Hematopoietic multipotent progenitor cell (in vitro differentiated cells): ENCODE measurements at regions not wholly inside any gene's neighbourhood (a gene's known extent, or its start where the extent isn't known, plus 50 kb on each side); places are given as distances from the start of the nearest gene placed in this dataset.

Source experiments
- DNase-seq, 3 donors: peaks; one replicate each; pipeline ENCODE4 v3.0.0-alpha.2; 2011 to 2015; ENCODE audit warnings: low read depth in 2 of 3, low spot score in 2 of 3

DNA sequence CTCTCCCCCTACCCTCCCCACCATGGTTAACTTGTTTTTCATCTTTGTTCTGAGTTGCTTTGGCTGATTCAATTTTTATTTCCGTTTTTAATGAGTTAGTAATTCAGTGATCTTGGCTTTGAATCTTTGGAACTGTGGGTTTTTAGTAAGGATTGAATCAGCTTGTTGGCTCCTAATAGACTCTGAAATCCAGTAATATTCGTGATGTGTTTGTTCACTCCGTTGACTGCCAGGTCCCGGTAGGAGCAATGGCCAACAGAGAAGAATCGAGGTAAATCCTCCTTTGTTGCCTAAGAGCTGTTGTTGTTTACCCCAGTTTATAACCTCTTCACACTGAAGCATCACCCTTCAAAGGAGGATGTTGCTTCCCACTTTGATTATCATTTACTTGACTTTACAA is 92.7 kb downstream of the PCSK1 start:
- DNase-seq = no peak

DNA sequence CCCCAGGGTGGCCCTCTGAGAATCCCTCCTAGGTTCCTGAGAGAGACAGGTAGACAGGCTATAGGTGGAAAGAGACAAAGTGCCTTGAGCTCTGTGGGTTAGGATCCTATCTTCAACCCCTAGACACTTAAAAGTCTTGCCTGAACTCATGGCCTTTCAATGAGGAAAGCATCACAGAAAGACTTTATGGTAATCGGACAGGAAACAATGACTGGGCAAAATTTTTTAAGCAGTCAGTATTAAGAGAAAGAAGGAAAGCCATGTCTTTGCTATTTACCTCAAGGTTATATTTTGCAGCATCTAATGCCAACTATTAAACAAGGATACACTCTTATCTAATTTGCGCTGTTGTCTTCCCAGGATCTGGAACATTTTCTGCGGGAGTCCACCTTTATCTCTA is 93.2 kb downstream of the PCSK1 start:
- peak in 1 of 3 donors; percentile 52 for DNase-seq

DNA sequence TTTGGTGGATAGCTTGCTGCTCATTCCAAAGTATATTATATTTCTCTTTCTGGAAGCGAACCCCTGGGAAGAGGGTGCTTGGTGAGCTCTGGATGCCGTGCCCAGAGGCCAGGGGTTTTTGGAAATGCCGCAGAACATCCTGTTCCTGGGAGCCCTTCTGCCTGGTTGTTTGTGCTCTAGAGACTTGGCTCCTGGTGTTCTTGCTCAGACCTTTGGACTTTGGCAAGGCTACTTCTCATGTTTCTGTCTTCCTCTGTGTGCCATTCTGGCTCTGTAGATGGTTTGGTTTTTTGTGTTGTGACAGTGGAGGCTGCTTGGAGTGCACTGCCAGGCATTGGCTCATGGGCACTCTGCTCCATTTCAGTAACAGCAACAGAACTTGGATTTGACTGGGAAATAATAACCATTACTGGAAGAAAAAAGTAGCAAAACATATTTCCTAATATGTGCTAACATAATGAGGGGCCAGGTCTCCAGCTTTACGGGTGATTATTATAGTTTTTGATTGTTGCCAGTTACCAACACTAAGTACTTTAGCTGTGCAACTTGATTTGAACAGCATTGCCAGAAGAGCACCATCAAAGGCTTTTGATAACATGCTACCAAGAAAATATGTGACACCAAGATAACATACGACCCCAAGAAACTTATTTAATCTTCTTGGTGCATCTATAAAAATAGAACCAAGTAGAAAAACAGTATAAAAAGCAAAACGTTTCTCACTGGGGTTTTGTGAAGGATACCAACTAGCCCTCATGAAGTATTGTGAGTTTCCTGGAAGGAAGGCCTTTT is 94.2 kb downstream of the PCSK1 start:
- DNase-seq = no peak

DNA sequence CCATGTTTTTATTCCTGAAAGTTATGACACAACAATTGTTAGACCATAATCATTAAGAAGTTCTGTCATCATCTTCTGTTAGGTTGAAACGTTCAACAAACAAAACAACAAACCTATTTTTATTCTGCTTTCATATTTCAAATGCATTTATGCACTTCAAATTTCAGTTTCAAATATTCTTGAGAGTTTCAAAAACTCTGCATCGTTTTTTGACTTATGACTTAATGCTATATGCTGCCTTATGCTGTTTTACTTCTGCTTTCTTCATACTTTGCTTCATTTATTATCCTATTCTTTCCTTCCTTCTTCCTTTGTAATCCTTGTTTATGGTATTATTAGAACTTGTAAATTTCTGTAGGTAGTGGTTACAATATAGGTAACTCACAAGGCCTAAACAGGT is 95.0 kb downstream of the PCSK1 start:
- DNase-seq = no peak

DNA sequence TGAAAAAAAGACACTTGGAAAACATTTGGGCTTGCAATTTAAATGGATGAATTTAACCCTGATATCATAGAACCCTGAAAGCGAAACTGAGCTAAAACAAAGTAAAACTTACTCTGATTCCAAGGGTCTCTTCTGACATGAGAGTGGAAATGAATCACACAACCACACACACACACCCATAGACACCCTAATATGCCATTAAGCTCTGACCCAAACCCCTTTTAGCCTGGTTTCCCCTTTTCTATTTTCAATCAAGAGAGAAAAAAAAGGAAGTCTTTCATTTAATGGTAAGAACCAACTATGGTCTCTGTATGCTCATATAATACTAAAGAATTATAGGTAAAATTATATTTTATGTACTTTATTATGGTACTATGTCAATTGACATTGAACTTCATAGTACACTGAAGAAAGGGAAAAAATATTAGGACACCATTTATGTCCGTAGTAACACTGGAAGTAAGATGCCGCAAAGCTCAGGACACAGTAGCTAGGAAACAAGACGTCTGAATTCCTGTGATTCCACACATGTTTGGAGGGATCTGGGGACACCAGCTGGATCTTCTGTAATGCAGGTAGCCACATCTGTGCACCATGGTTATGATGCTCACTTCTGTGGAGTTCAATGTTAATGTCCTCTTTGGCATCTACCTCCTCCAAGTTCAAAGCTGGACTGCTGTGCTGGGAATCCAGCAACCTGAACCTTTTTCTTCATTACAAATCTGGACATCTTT is 95.8 kb downstream of the PCSK1 start:
- peak in 1 of 3 donors; percentile 24 for DNase-seq

DNA sequence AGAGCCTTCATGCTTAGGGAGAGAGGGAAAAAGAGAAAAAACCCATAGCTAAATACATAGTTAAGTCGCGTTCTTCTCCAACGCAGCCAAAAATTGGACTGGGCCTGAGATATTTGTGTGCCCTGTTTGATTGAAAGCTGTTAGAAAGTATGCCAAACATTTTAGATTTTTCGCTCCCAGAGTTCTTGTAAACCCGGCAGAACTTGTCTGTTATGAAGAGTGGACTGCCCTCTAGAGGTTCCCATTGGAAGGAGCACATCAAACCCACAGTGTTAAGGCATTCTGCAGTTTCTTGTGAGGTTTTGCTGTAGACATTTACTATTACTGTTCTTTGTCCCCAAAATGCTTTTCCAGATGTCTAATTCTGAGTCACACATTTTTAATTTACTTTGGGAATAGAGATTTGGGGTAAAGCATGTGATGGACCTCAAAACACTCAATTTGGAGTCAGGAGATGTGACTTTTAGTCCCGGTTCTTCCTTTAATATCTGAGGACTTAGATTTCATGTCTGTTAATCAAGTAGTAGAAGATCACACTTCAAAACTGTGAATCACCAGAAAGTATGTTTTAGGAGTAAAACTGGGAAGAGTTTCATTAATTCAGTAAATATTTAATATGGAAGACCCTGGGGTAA is 96.6 kb downstream of the PCSK1 start:
- DNase-seq = peak; percentile 32 to 88 (median 73)

DNA sequence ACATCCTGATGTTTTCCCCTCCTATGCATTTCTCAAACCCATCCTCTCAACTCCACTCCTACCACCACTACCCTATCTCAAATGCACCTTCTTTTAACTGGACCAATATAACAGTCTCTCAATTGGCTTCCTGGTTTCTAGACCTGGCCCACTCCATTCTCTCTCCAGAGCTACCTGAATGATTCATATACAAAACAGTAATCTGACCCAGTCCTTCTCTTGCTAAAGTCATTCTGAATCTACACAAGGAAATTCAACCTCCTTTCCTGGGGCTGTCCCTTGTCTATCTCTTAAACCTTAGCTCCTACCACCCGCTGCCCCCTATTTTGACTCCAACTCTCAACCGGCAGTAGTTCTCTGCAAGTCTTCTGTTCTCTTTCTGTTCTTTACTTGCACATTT is 97.2 kb downstream of the PCSK1 start:
- DNase-seq = no peak

DNA sequence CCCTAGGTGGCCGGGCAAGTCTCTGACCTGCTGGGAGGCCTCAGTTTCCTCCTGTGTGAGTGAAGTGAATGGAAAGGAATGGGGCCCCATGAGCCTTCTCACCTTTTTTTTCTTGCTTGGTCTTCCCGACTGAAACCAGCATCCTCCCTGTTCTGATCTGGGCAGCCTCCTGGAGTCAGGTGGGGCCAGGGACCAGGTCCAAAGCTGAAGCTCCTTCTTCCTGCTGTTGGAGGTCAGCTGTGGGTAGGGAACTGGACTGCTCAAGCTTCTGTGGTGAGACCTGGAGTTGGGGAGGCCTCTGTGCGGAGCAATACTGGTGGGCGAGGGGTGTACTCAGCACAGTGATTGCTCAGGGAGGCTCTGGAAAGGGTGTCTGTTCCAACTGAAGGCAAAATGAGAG is 99.7 kb downstream of the PCSK1 start:
- DNase-seq = no peak

DNA sequence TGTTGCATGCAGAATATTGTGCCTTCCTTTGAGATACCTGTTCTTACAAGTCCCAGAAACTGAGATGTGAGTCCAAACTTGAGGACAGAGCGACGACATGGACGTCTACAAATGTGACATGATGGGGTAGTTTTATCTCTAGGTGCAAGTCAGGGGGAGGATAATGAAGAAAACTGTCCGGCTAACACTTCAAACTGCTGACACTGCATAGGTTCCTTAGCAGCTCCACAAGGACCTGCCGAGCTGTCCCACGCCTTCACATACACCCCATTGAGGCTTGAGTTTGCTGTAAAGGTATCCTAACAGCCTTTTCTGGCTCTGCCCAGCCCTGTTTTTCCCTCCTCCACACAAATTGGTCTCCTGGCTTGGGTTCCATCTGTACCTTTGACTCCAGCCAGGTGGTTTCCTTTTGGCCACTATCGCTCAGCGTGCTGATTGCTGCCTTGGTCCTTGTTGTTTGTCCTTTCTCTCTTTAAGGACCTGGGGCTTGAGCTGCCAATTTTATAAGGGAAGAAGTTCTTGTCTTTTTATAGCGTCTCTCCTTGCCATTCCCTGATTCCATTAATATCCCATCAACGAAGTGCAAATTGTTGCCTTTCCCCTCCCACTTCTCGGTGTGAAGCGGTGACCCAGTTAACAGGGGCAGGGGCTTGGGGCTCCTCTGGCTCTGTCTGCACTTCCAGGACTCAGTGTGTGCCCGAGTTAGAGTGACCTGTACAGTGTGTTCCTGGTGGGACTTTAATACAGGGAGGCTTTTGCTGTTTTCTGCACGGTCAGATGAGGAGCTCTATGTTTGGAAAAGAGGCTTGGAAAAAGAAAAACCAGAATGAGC is 100.3 kb downstream of the PCSK1 start:
- no peak for DNase-seq

DNA sequence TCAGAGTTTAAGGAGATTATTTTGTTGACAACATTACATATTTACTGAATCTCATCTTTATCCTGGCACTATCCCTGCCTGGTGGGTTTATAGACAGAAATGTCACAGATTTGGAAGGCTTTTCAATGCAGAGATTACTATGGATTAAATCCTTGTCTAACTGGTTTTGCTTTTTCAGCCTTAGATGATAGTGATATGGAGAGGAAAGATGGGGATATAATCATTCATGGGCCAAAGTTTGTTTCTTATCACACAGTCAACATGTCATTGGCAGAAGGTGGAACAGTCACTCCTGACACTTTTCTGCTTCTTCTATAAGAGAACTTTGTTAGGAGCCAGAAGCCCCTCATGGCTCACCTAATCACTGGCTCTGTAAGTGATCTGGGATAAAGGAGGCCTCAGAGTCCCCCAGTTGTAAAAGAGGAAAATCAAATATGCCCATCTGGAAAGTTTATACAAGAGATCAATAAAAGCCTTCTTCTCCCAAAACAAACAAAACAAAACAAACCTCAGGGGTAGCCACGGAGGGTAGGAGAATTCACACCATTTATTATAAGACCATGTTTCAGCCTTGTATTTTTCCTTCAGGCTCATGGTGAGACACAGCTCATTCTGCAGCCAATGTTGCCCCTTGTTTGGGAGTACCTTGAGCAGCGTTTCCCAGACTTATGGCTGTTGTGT is 101.2 kb downstream of the PCSK1 start:
- no peak for DNase-seq

DNA sequence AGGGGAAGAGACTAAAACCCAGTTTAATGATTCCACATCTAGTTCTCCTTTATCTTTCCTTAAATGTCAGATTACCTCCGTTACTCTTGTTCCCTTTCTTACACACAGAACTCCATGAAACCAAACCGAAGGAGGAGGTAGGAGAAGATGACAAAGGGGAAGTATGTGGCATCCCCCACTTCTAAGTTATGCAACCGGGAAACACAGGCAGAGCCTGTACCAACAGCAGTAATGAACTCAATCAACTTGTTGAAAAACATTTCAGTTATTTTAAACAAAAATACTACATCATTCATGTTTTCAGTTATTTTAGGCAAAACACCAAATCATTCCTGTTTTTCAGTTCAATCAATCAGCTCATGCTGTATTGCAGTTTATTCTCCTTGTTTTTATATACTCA is 101.8 kb downstream of the PCSK1 start:
- peak in 1 of 3 donors; percentile 36 for DNase-seq

DNA sequence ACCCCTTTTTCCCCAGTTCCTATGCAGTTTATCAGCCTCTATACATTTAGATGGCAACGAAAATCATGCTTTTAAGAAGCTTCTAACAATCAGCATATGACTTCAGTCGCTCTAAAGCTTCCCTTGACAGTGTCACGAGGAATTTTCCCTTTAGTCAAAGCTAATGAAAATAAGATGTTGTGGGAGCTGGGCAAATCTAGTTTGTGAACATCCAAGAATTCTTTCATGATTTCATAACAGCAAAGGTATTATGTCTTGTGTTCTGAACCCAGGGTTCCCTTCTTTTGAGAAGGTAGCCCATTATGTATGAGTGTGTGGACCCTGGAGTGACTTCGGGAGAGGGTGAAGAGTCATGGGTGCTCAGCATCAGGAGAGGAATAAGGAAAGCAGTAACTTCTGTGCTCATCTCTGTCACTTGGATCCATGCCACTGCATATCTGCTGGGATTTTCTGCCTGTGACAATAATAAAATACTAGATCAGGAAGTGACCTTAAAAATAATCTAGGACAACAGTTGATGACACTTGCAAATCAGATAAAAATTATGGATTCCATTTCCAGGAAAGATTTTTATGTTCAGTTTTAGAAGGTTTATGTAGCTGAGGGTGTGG is 102.4 kb downstream of the PCSK1 start:
- no peak for DNase-seq

DNA sequence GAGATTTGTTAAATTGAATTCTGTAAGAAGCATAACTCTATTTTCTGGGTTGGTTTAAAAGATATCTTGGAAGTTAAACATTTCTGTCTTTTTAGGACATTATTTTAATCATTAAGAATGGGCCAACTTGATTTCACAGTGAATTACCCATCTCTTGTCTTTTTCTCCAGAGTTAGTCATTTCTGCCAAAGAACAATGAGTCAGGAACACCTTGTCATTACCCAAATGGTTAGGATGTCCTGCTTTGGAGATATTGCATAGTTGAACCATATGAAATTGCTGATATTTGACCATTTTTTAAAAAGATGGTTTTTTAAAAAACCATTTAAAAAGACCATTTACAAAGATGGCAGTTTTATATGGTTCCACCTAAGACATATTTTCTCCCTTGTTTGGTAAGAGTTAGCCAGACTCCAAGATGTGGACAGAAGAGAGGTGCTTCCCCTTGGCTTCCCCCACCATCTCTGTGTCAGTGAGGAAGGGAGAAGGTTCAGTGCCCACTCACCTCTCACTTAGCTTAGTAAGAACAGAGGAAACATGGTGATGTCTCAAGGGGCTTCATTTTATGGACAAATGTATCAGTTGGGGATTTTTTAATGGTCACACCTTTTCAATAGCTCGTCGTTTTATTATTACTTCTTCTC is 103.0 kb downstream of the PCSK1 start:
- DNase-seq = no peak

DNA sequence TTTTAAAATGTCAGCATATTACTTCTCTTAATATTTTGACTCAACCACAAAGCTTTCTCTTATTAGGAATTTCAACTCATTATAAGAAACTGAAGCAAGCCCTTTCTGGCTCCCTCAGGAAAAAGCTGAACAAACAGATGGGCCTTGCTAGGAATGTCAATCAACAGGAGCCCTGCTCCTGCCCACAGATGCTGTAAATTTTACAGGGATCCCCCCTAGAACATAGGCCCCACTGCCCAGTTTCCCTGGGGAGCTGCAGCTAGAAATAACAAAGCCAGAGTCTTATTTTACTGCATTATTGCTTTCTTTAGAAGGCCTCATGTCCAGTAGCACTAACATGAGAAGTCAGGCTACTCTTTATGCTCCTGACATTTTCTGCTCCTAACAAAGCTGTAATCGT is 103.8 kb downstream of the PCSK1 start:
- no peak for DNase-seq

DNA sequence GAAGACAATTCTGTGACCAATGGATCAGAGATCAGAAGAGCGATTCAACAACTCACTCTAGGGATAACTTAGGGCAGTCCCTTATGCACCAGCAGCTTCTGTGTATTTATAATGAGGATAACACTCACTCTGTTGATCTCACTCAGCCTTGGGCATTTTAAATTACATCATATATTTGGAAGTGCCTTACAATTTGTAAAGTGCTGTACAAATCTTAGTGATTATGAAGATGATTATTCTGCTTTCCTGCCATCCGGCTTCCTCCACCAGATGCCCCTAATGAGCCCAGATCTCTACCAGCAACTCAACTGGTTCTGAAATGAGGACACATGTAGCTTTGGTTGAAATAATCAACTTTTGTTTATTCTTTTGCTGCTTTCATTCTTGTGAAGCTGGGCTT is 105.3 kb downstream of the PCSK1 start:
- DNase-seq = no peak

DNA sequence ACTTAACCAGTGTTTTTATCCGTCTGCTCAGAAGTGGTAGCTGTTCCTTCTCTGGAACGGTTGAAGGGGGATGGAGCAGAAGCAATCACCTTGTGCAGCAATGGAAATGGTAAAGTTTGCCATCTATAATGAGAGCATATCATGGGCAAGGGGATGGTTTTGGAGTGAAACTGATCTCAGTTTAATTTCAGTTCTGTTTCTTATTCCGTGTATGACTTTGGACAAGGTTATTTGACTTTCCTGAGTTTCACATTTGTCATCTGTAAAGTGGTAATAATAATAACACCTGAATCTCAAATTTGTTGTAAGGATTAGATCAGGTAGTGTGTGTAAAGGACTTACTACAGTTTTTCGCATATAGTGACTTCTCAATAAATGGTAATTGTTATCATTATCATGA is 106.1 kb downstream of the PCSK1 start:
- DNase-seq = no peak

DNA sequence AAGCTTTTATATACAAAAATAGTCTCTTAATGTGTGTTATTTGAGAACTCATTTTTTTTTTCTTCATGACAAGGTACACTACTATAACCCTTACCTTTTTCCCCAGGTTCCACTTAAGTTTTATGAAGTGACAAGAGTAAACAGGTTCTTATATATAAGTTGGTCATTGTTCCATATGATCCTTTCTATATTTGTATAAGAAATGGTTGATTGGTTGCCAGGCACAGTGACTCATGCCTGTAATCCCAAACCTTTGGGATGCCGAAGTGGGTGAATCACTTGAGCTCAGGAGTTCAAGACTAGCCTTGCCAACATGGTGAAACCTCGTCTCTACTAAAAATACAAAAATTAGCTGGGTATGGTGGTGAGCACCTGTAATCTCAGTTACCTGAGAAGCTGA is 108.3 kb downstream of the PCSK1 start:
- no peak for DNase-seq

DNA sequence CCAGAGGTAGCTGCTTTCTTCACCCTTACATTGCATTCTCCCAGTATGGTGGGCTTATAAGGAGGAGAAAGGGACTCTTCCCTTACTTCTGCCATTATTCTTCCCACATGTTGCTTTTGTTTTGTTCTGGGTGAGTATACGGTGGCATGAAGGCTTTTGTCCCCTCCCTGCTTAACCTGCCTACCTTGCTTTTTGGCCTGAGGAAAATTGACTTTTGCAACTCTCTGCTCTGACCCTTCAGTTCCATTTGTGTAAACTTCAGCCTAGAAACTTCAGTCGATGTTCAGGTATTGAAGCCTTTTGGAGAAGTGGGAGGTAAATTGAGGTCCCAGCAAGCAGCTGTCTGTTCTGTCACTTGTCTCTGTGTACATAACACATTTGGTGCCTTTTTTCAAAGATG is 110.2 kb downstream of the PCSK1 start:
- no peak for DNase-seq

DNA sequence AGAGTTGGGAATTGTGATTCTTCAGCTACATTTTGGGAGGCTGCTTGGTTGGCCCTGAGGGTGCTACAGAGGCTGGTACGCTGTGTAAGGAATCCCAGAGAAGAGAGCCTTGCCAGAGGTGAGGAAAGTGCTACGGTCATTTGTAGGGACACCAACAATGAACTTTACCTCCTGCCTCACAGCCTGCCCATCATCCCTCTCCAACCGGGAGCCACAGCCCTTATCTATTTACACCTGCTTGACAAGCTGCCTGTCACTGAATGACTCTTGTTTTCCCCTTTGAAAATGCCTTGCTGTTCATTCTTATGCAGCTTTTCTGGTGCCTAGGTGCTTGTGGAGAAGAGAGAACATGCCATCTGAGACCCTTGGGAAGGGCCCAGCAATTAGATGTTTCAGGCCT is 110.8 kb downstream of the PCSK1 start:
- DNase-seq = no peak

DNA sequence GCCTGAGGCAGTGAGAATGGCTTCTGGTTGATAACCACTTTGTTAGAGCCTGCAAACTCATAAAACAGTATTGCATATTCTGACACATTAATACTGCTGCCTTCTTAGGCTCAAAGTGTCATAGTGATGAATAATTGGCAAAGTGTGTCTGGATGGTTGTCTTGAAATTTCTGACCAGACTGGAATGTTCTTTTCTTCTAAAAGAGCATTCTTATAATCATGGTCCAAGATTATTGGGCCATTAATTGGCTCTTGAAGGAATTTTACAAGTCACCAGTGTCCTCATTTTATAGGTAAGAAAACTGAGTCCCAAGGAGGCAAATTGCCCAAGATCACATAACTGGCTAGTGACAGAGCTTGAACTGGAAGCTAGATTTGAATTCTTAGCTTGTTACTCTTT is 111.7 kb downstream of the PCSK1 start:
- DNase-seq = no peak
